ENCODE measurements at regions not wholly inside any gene's neighbourhood (a gene's known extent, or its start where the extent isn't known, plus 50 kb on each side); places are given as distances from the start of the nearest gene placed in this dataset.

DNA sequence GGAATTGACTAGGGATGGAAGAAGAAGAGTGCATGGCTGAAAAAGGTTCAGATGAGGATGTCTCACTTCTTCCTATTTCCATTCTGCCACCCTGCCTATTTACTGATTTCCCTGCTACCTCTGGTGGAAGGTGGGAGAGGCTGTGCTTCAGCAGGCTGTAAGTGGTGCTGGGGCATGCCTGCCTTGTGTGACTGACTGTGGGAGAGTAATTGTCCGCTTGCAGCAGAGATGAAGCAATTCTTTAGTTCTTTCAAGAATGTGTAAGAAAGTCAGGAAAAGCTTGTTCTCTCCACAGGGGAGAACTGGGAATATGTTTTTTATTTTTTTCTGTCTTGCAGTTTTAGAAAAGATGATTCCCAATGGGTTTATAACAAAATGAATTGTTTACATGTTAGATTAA lies 72.5 kb upstream of the NYAP2 start:
- no peak overlapping the region for H3K4me3 ChIP-seq
- intact Hi-C loops (cut with DNase I): no loop called here
- no peaks in the 10 kb centered on the region for H3K4me1 ChIP-seq (replicated peaks in 1 of 2)
- H3K9me3 ChIP-seq (replicated peaks in 1 of 3): no peaks in the 10 kb centered on the region
- H3K27ac ChIP-seq: no peak overlapping the region
- no peaks in the 10 kb centered on the region for H3K27me3 ChIP-seq
- TF ChIP-seq, protein P1, sequence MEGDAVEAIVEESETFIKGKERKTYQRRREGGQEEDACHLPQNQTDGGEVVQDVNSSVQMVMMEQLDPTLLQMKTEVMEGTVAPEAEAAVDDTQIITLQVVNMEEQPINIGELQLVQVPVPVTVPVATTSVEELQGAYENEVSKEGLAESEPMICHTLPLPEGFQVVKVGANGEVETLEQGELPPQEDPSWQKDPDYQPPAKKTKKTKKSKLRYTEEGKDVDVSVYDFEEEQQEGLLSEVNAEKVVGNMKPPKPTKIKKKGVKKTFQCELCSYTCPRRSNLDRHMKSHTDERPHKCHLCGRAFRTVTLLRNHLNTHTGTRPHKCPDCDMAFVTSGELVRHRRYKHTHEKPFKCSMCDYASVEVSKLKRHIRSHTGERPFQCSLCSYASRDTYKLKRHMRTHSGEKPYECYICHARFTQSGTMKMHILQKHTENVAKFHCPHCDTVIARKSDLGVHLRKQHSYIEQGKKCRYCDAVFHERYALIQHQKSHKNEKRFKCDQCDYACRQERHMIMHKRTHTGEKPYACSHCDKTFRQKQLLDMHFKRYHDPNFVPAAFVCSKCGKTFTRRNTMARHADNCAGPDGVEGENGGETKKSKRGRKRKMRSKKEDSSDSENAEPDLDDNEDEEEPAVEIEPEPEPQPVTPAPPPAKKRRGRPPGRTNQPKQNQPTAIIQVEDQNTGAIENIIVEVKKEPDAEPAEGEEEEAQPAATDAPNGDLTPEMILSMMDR (IDR thresholded peaks at IDR 0.05): no peak
- TF ChIP-seq POLR2A (IDR thresholded peaks at IDR 0.05): no peak
- 75 to 92% (median 83%) methylated on average over 1 of the region's 1 CpG for WGBS, 4 donors
- H3K36me3 ChIP-seq (replicated peaks in 1 of 2): no peaks in the 10 kb centered on the region
- DNase-seq: no peak

DNA sequence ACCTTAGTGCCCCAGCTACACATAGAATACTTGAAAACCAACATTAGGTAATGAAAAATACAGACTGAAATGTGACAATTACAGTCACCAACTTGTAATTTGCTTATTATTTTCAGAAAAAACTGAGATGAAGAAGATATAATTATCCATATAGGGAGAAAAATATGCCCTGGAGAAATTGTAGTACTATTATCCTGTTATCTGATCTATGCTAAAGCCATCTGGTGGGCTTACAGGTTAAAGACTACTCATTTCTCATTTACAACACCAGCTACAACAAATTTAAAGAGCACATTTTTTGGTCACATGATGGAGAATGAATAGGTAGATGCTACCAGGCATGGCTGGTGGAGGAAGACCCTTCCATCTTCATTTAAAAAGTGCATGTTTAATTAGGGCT lies 79.6 kb upstream of the NYAP2 start:
- no peak overlapping the region for H3K4me3 ChIP-seq
- TF ChIP-seq POLR2A (IDR thresholded peaks at IDR 0.05): no peak
- TF ChIP-seq, protein P1 (IDR thresholded peaks at IDR 0.05): no peak
- H3K36me3 ChIP-seq (replicated peaks in 1 of 2): no peaks in the 10 kb centered on the region
- DNase-seq: no peak
- intact Hi-C loops (cut with DNase I): no loop called here
- H3K4me1 ChIP-seq (replicated peaks in 1 of 2): no peaks in the 10 kb centered on the region
- H3K9me3 ChIP-seq (replicated peaks in 1 of 3): no peaks in the 10 kb centered on the region
- H3K27ac ChIP-seq: no peak overlapping the region
- H3K27me3 ChIP-seq: no peaks in the 10 kb centered on the region

DNA sequence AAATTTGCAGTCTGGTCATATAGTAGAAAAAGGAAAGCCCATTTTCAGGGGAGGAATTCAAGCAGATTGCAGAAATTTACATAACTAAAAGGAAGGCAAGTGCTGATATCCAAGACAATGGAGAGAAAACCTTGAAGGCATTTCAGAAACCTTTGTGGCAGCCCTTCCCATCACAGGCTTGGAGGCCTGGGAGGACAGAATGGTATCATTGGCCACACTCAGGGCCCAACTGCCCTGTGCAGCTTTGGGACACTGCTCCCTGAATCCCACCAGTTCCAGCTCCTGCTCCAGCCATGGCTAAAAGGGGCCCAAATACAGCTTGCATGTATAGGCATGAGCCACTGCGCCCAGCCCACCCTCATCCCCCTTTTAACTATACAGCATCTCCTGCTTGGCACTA lies 81.1 kb upstream of the NYAP2 start:
- TF ChIP-seq, protein P1 (IDR thresholded peaks at IDR 0.05): no peak
- no peak for TF ChIP-seq POLR2A (IDR thresholded peaks at IDR 0.05)
- H3K4me3 ChIP-seq: no peak overlapping the region
- H3K9me3 ChIP-seq (replicated peaks in 1 of 3): no peaks in the 10 kb centered on the region
- H3K36me3 ChIP-seq (replicated peaks in 1 of 2): no peaks in the 10 kb centered on the region
- intact Hi-C loops (cut with DNase I): no loop called here
- 87 to 98% (median 92%) methylated on average over 1 of the region's 1 CpG for WGBS, 4 donors
- H3K4me1 ChIP-seq (replicated peaks in 1 of 2): no peaks in the 10 kb centered on the region
- no peaks in the 10 kb centered on the region for H3K27me3 ChIP-seq
- no peak overlapping the region for H3K27ac ChIP-seq
- no peak for DNase-seq

DNA sequence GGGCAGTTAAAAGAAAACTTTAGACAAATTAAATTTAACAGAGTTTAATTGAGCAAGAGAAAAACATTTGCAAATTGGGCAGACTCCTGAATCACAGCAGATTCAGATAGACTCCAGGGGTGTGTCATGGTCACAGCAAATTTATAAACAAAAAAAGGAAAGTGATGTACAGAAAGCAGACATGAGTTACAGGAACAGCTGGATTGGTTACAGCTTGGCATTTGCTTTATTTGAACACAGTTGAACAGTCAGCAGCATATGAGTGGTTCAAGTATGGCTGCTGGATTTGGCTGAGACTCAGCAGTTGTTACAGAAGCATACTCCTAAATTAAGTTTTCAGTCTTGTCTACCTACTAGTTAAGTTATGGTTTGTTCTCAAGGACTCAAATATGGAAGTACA lies 82.3 kb upstream of the NYAP2 start:
- H3K36me3 ChIP-seq (replicated peaks in 1 of 2): no peaks in the 10 kb centered on the region
- no peak overlapping the region for H3K27ac ChIP-seq
- DNase-seq: no peak
- intact Hi-C loops (cut with DNase I): no loop called here
- H3K9me3 ChIP-seq (replicated peaks in 1 of 3): no peaks in the 10 kb centered on the region
- H3K27me3 ChIP-seq: no peaks in the 10 kb centered on the region
- no peaks in the 10 kb centered on the region for H3K4me1 ChIP-seq (replicated peaks in 1 of 2)
- no peak for TF ChIP-seq POLR2A (IDR thresholded peaks at IDR 0.05)
- TF ChIP-seq, protein P1 (IDR thresholded peaks at IDR 0.05): no peak
- no peak overlapping the region for H3K4me3 ChIP-seq

Data from adrenal gland (tissue), 9 donors.